CD4-positive, alpha-beta T cell treated with Interleukin-21 for 1 hour (primary cell): ENCODE measurements at regions not wholly inside any gene's neighbourhood (a gene's known extent, or its start where the extent isn't known, plus 50 kb on each side); places are given as distances from the start of the nearest gene placed in this dataset.

ENCODE experiments used
- DNase-seq: peaks from one replicate; pipeline ENCODE4 v3.0.0-alpha.2; 2020

- DNase-seq = no peak
These were observed 182.8 kb upstream of the NRIP1 start for GRCh38 chr21:15247613-15248012.

- DNase-seq = no peak
These were observed 184.6 kb upstream of the NRIP1 start for GRCh38 chr21:15249285-15249993.

- no peak for DNase-seq
These were observed 185.6 kb upstream of the NRIP1 start for GRCh38 chr21:15250384-15250783.

GRCh38 chr21:15252431-15252830 lies 187.6 kb upstream of the NRIP1 start:
- no peak for DNase-seq

- no peak for DNase-seq
These were observed 189.3 kb upstream of the NRIP1 start for GRCh38 chr21:15254111-15254510.

GRCh38 chr21:15255261-15255660 lies 190.5 kb upstream of the NRIP1 start:
- no peak for DNase-seq

- DNase-seq = no peak
These were observed 191.0 kb upstream of the NRIP1 start for GRCh38 chr21:15255763-15256162.

GRCh38 chr21:15256996-15257395 lies 192.2 kb upstream of the NRIP1 start:
- DNase-seq = no peak

GRCh38 chr21:15257646-15258045 lies 192.8 kb upstream of the NRIP1 start:
- DNase-seq = no peak

GRCh38 chr21:15259824-15260223 lies 195.0 kb upstream of the NRIP1 start:
- DNase-seq = no peak

GRCh38 chr21:15260604-15261003 lies 195.8 kb upstream of the NRIP1 start:
- no peak for DNase-seq

- DNase-seq = no peak
These were observed 199.4 kb upstream of the NRIP1 start for GRCh38 chr21:15264084-15264665.

GRCh38 chr21:15272171-15272570 lies 207.4 kb upstream of the NRIP1 start:
- no peak for DNase-seq

- no peak for DNase-seq
These were observed 207.8 kb upstream of the NRIP1 start for GRCh38 chr21:15272591-15272990.

- no peak for DNase-seq
These were observed 208.4 kb upstream of the NRIP1 start for GRCh38 chr21:15273244-15273643.

- DNase-seq = no peak
These were observed 210.1 kb upstream of the NRIP1 start for GRCh38 chr21:15274701-15275485.

GRCh38 chr21:15275615-15276235 lies 210.9 kb upstream of the NRIP1 start:
- no peak for DNase-seq

- DNase-seq = no peak
These were observed 211.4 kb upstream of the NRIP1 start for GRCh38 chr21:15276243-15276642.

GRCh38 chr21:15277466-15277865 lies 212.7 kb upstream of the NRIP1 start:
- no peak for DNase-seq

GRCh38 chr21:15278279-15278678 lies 213.5 kb upstream of the NRIP1 start:
- no peak for DNase-seq

GRCh38 chr21:15278851-15279250 lies 214.1 kb upstream of the NRIP1 start:
- no peak for DNase-seq

- DNase-seq = no peak
These were observed 214.7 kb upstream of the NRIP1 start for GRCh38 chr21:15279482-15279881.

GRCh38 chr21:15281714-15282113 lies 216.9 kb upstream of the NRIP1 start:
- DNase-seq = no peak

GRCh38 chr21:15282665-15283064 lies 217.9 kb upstream of the NRIP1 start:
- DNase-seq = no peak
